Karpas-422 (cell line): ENCODE measurements at regions not wholly inside any gene's neighbourhood (a gene's known extent, or its start where the extent isn't known, plus 50 kb on each side); places are given as distances from the start of the nearest gene placed in this dataset.
A peak's percentile ranks its signal among the peaks of the same experiment; 100 is the strongest.

Experiments used
- DNase-seq: peaks from one replicate; pipeline ENCODE4 v3.0.0-alpha.2; 2015
- H2AFZ ChIP-seq: fragments of 200-600 bp; sonication (generic); 2 replicates; pipeline ENCODE4 v1.6.1; 2014; ENCODE audit warnings: antibody characterized with exemption, low read length, mixed read lengths
- H3K27ac ChIP-seq: fragments of 200-600 bp; sonication (generic); 2 replicates; pipeline ENCODE4 v1.5.1; 2014; ENCODE audit warnings: mild to moderate bottlenecking, low read length, moderate library complexity
- H3K27me3 ChIP-seq: fragments of 200-600 bp; sonication (generic); 2 replicates; pipeline ENCODE4 v1.6.1; 2014; ENCODE audit warnings: low read length, mixed read lengths
- H3K36me3 ChIP-seq: fragments of 200-600 bp; sonication (generic); 2 replicates; pipeline ENCODE4 v1.6.1; 2014; ENCODE audit warnings: low read length, mixed read lengths; ENCODE audit not compliant: insufficient read depth
- H3K4me1 ChIP-seq: fragments of 200-600 bp; sonication (generic); 2 replicates; pipeline ENCODE4 v1.6.1; 2014; ENCODE audit warnings: mild to moderate bottlenecking, low read length, mixed read lengths
- H3K4me2 ChIP-seq: fragments of 200-600 bp; sonication (generic); 2 replicates; pipeline ENCODE4 v1.6.1; 2014; ENCODE audit warnings: low read length, low read depth, mild to moderate bottlenecking; ENCODE audit not compliant: poor library complexity, severe bottlenecking
- H3K4me3 ChIP-seq: fragments of 200-600 bp; sonication (generic); 2 replicates; pipeline ENCODE4 v1.5.1; 2014; ENCODE audit warnings: mild to moderate bottlenecking, antibody characterized with exemption, low read length, mixed read lengths
- H3K79me2 ChIP-seq: fragments of 200-600 bp; sonication (generic); 2 replicates; pipeline ENCODE4 v1.6.1; 2014; ENCODE audit warnings: mild to moderate bottlenecking, low read length, mixed read lengths
- H3K9ac ChIP-seq: fragments of 200-600 bp; sonication (generic); 2 replicates; pipeline ENCODE4 v1.6.0; 2014; ENCODE audit warnings: low read length
- H3K9me2 ChIP-seq: fragments of 200-600 bp; sonication (generic), shearing (Covaris generic); replicated peaks from 2 replicates; pipeline ENCODE4 v1.6.0; 2014; ENCODE audit warnings: mild to moderate bottlenecking, low read length, moderate library complexity; ENCODE audit not compliant: insufficient read depth
- H3K9me3 ChIP-seq: fragments of 300-700, 200-600 bp; sonication (generic); 2 replicates; pipeline ENCODE4 v1.6.1; 2014; ENCODE audit warnings: low read length, mixed read lengths
- H4K20me1 ChIP-seq: fragments of 200-600 bp; sonication (generic); 2 replicates; pipeline ENCODE4 v1.6.1; 2014; ENCODE audit warnings: mild to moderate bottlenecking, antibody characterized with exemption, low read length, low read depth; ENCODE audit not compliant: insufficient read depth

DNA sequence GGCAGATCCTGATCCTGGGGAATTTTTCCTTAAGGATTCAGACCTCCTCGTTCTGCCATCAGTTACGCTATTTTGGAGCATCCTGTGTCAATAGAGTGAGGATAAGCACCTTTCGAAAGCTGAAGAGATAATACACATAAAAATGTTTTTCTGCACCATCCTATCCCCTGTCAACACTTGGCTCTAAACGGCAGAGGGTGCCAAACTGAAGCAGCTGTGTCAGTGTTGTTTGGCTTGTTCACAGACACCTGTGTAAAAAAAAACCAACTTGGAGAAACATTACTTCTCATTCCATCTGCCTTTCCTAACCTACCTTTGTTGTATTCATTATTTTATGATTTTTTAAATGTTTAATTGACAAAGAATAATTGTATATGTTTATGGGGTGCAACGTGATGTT, 417.0 kb upstream of the DDI1 start:
- H3K27ac ChIP-seq: no peak overlapping the region
- H3K36me3 ChIP-seq: no peaks in the 10 kb centered on the region
- H3K9ac ChIP-seq: no peak overlapping the region
- H3K4me3 ChIP-seq: no peak overlapping the region
- H3K27me3 ChIP-seq: no peaks in the 10 kb centered on the region
- peak; percentile 84 for DNase-seq
- H4K20me1 ChIP-seq: no peaks in the 10 kb centered on the region
- no peak overlapping the region for H2AFZ ChIP-seq
- peaks cover 6% of the 10 kb centered on the region; the same call in 1 of the 2 replicates for H3K4me1 ChIP-seq
- H3K79me2 ChIP-seq: no peaks in the 10 kb centered on the region
- H3K9me3 ChIP-seq: no peaks in the 10 kb centered on the region
- no peaks in the 10 kb centered on the region for H3K9me2 ChIP-seq
- peak overlapping the region; percentile 2 for H3K4me2 ChIP-seq

DNA sequence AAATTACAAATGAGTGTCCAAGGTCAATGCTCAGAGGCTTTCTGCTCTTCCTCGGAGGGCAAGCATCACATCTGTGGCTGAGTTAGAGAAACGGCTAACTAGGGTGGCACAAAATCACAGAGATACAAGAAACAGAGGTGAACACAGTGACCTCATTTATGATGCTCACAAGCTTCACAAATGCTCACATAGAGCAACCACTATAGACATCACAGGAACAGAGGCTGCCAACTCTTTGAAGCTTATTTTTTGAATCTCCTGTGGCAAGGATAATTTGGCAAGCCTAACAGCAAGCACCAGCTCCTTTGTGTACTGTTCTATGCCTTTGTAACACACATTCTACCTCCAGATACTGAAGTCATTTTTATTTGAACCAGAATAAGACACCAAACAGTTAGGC, 416.5 kb upstream of the DDI1 start:
- DNase-seq: no peak
- Histone ChIP-seq H3K27ac (no peak overlapping the region), H3K9me2 (no peaks in the 10 kb centered on the region), H3K9ac (no peak overlapping the region), H3K4me2 (peak overlapping the region; percentile 2), H4K20me1 (no peaks in the 10 kb centered on the region), H3K79me2 (no peaks in the 10 kb centered on the region), H3K9me3 (no peaks in the 10 kb centered on the region), H2AFZ (no peak overlapping the region), H3K27me3 (no peaks in the 10 kb centered on the region), H3K36me3 (no peaks in the 10 kb centered on the region), H3K4me3 (no peak overlapping the region), H3K4me1 (peaks cover 6% of the 10 kb centered on the region; the same call in 1 of the 2 replicates)

DNA sequence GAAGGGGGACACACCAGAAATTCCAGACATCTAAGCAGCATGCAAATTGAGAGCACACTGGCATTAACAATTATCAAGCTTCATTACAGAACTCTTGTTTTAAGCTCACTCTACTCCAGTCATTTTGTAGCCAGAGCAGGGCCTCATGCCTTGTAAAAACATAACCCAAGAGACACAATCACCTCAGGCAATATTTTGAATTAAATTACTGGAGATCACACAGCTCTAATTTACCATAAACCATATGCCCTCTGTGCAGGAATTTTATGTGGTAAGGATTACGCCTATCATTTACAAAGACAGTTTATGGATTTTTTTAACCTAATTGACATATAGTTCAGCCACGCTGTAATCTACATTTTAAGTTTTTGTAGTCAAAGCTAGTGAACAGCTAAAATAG, 414.1 kb upstream of the DDI1 start:
- H3K9me3 ChIP-seq: no peaks in the 10 kb centered on the region
- H3K4me2 ChIP-seq: no peak overlapping the region
- no peaks in the 10 kb centered on the region for H3K79me2 ChIP-seq
- H3K4me3 ChIP-seq: no peak overlapping the region
- H3K4me1 ChIP-seq: peaks cover 6% of the 10 kb centered on the region; the same call in 1 of the 2 replicates
- DNase-seq: no peak
- no peak overlapping the region for H3K27ac ChIP-seq
- H2AFZ ChIP-seq: no peak overlapping the region
- H3K27me3 ChIP-seq: no peaks in the 10 kb centered on the region
- H3K9me2 ChIP-seq: no peaks in the 10 kb centered on the region
- no peaks in the 10 kb centered on the region for H4K20me1 ChIP-seq
- H3K36me3 ChIP-seq: no peaks in the 10 kb centered on the region
- no peak overlapping the region for H3K9ac ChIP-seq

DNA sequence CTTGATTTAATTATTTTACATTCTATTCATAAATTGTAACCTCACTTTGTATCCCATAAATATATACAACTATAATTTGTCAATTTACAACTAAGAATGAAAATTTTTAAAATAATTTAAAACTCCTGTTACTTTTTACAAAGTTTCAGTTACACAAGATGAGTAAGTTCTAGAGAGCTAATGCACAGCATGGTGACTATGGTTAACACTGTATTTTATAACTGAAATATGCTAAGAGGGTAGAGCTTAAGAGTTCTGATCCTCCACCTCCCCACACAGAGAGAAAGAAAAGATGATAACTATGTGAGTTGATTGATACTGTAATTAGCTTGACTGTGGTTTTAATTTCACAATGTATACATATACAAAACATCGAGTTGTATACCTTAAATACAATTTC, 412.5 kb upstream of the DDI1 start:
- Histone ChIP-seq H3K36me3 (no peaks in the 10 kb centered on the region), H3K9me2 (no peaks in the 10 kb centered on the region)

DNA sequence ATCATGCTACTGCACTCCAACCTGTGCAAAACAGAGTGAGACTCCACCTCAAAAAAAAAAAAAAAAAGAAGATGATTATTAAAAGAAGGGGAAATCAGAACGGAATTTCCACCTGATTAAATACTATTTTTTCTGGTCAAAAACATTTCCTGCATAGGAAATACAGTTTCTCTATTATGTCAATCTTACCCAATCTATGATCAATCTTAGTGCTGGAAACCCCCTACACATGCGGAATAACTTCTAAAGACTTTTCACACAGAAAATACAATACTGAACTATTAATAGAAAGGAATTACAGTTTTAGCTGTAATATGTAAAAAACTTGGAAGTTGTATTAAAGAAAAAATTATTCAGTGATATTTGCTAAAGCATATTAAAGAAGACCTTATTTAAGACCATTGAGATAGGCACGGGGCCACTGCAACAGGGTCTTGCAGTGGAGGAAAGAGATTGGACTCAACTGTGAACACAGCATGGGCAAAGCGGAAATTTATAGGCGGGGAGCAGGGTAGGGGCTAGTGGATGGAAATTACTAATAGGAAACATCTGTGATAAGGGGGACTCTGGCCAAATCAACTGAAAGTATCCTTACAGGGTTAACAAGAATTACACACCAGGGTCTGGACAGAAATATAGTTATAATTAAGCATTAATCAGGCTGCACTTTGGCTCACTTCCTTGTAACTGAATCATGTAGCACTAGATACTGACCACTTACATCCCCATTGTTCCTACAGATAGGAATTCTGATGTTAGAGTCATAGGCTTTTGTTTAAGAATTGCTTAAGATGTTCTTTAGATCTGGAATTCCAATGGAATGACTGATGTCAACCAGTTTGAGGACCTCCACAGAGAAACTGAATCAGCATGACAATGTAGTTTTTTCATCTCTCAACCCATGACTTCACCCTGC, 411.5 kb upstream of the DDI1 start:
- Histone ChIP-seq H3K4me3 (no peak overlapping the region), H3K4me2 (no peak overlapping the region), H3K9ac (no peak overlapping the region), H3K9me2 (no peaks in the 10 kb centered on the region), H3K4me1 (peaks cover 1% of the 10 kb centered on the region; the same call in 1 of the 2 replicates), H2AFZ (no peak overlapping the region), H3K79me2 (no peaks in the 10 kb centered on the region), H3K27ac (no peak overlapping the region), H3K36me3 (no peaks in the 10 kb centered on the region), H4K20me1 (no peaks in the 10 kb centered on the region), H3K9me3 (no peaks in the 10 kb centered on the region), H3K27me3 (no peaks in the 10 kb centered on the region)
- no peak for DNase-seq

More for the DNA sequence above, 412.5 kb upstream of the DDI1 start:
- Histone ChIP-seq H3K4me3 (no peak overlapping the region), H3K27me3 (no peaks in the 10 kb centered on the region), H3K9me3 (no peaks in the 10 kb centered on the region), H3K79me2 (no peaks in the 10 kb centered on the region), H4K20me1 (no peaks in the 10 kb centered on the region), H3K9ac (no peak overlapping the region), H3K4me2 (no peak overlapping the region), H3K27ac (no peak overlapping the region), H3K4me1 (peaks cover 6% of the 10 kb centered on the region; the same call in 1 of the 2 replicates), H2AFZ (no peak overlapping the region)
- no peak for DNase-seq

DNA sequence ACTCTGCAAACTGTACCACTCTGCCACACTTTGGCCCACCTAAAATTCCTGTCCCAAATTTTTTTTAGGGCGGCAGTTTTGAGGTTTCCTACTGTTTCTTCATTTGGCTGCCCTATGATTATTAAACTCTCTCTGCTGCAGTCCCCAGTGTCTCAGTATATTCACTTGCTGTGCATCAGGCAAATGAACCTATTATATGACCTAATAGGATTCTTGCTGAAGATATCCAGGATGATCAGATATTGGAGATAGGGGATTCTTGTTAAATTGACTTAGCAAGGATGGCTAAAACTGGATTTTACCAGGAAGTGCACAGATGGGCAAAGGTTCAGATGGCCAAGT, 410.8 kb upstream of the DDI1 start:
- H3K4me3 ChIP-seq: no peak overlapping the region
- no peak overlapping the region for H3K4me2 ChIP-seq
- H3K9me2 ChIP-seq: no peaks in the 10 kb centered on the region
- H3K36me3 ChIP-seq: no peaks in the 10 kb centered on the region
- no peak overlapping the region for H2AFZ ChIP-seq
- no peaks in the 10 kb centered on the region for H4K20me1 ChIP-seq
- H3K9ac ChIP-seq: no peak overlapping the region
- H3K27ac ChIP-seq: no peak overlapping the region
- no peaks in the 10 kb centered on the region for H3K4me1 ChIP-seq
- H3K79me2 ChIP-seq: no peaks in the 10 kb centered on the region
- no peaks in the 10 kb centered on the region for H3K27me3 ChIP-seq
- H3K9me3 ChIP-seq: no peaks in the 10 kb centered on the region
- no peak for DNase-seq

DNA sequence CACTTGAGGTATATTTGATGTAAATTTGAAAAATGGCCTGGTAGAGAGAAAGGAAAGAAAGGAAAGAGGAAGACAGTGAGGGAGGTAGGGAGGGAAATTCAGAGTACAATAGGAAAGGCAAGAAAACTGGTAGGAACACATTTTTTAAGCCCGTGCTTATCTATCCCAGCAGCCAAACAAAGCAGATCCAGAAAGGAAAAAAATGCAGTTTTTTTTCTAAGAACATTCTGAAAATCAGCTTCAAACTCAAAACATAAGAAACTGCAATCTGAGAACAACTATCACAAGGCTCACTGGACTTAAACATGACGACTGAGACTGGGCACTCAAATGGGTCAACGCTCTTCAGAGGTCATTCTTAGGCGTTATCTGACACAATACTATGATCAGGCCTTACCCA, 408.3 kb upstream of the DDI1 start:
- Histone ChIP-seq H3K9ac (no peak overlapping the region), H4K20me1 (no peaks in the 10 kb centered on the region), H3K27ac (no peak overlapping the region), H3K79me2 (no peaks in the 10 kb centered on the region), H3K36me3 (no peaks in the 10 kb centered on the region), H3K27me3 (no peaks in the 10 kb centered on the region), H3K9me3 (no peaks in the 10 kb centered on the region), H2AFZ (no peak overlapping the region), H3K9me2 (no peaks in the 10 kb centered on the region), H3K4me2 (no peak overlapping the region), H3K4me3 (no peak overlapping the region), H3K4me1 (no peaks in the 10 kb centered on the region)
- DNase-seq: no peak

DNA sequence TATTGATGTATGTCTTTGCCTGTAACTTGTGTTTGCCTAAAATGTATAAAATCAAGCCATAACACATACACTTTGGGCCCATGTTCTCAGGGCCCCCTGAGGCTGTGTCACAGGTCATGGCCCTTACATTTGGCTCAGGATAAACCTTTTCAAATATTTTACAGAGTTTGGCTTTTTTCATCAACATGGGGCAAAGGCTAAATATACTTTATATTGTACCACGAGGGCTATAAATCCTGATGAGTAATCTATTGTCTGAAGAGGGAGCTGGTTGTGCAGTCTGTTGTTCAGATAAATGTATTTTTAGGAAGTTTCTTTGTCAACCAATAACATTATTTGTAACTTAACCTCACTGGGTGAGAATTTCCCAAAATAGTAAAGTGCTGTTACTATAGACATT, 404.6 kb upstream of the DDI1 start:
- no peaks in the 10 kb centered on the region for H3K27me3 ChIP-seq
- no peak overlapping the region for H3K4me2 ChIP-seq
- H3K4me1 ChIP-seq: no peaks in the 10 kb centered on the region
- H2AFZ ChIP-seq: no peak overlapping the region
- no peak overlapping the region for H3K9ac ChIP-seq
- H3K9me2 ChIP-seq: no peaks in the 10 kb centered on the region
- DNase-seq: no peak
- no peaks in the 10 kb centered on the region for H4K20me1 ChIP-seq
- no peaks in the 10 kb centered on the region for H3K9me3 ChIP-seq
- H3K79me2 ChIP-seq: no peaks in the 10 kb centered on the region
- H3K27ac ChIP-seq: no peak overlapping the region
- H3K36me3 ChIP-seq: no peaks in the 10 kb centered on the region
- H3K4me3 ChIP-seq: no peak overlapping the region
